SK-N-SH (cell line): ENCODE measurements at regions not wholly inside any gene's neighbourhood (a gene's known extent, or its start where the extent isn't known, plus 50 kb on each side); places are given as distances from the start of the nearest gene placed in this dataset.

Experiments
- CTCF ChIP-seq: fragments of 200-600 bp; sonication (generic); IDR thresholded peaks from 2 replicates; pipeline ENCODE4 v1.6.1; 2017; ENCODE audit warnings: antibody characterized with exemption, mild to moderate bottlenecking, moderate library complexity
- EZH2phosphoT487 ChIP-seq: fragments of 200-600 bp; sonication (generic); IDR thresholded peaks from 2 replicates; pipeline ENCODE4 v1.6.1; 2017; ENCODE audit warnings: low read depth, mixed run types, mild to moderate bottlenecking, antibody characterized with exemption, moderate library complexity, borderline replicate concordance
- MAX ChIP-seq: IDR thresholded peaks from 2 replicates; pipeline ENCODE4 v1.4.0; 2012; ENCODE audit warnings: low read depth
- RCOR1 ChIP-seq: fragments of 150-350 bp; IDR thresholded peaks from 2 replicates; pipeline ENCODE4 v1.6.1; 2017; ENCODE audit warnings: antibody characterized with exemption, low read length
- RFX5 ChIP-seq: IDR thresholded peaks from 2 replicates; pipeline ENCODE4 v1.6.1; 2012; ENCODE audit warnings: mild to moderate bottlenecking, improper control_type of control experiment, low read length
- TEAD4 ChIP-seq: IDR thresholded peaks from 2 replicates; pipeline ENCODE4 v1.4.0; 2012; ENCODE audit warnings: mild to moderate bottlenecking, borderline replicate concordance; ENCODE audit not compliant: insufficient read depth

- TF ChIP-seq CTCF (no peak), RCOR1 (no peak), MAX (no peak), EZH2phosphoT487 (no peak), TEAD4 (no peak), RFX5 (no peak)
Observed at GRCh38 chr7:10684606-10685005, 289.1 kb upstream of the PHF14 start.
